COLO668 (cell line): ENCODE measurements at regions not wholly inside any gene's neighbourhood (a gene's known extent, or its start where the extent isn't known, plus 50 kb on each side); places are given as distances from the start of the nearest gene placed in this dataset.
"Not testable (repeated sequence)": the region's sequence is repeated elsewhere in the genome, so short reads cannot be mapped to it uniquely, and the experiment has no call there.

ENCODE experiments used
- DNase-seq: peaks from one replicate; lab custom pipeline; 2025; ENCODE audit not compliant: unreplicated experiment; lab: John Stamatoyannopoulos, UW

DNA sequence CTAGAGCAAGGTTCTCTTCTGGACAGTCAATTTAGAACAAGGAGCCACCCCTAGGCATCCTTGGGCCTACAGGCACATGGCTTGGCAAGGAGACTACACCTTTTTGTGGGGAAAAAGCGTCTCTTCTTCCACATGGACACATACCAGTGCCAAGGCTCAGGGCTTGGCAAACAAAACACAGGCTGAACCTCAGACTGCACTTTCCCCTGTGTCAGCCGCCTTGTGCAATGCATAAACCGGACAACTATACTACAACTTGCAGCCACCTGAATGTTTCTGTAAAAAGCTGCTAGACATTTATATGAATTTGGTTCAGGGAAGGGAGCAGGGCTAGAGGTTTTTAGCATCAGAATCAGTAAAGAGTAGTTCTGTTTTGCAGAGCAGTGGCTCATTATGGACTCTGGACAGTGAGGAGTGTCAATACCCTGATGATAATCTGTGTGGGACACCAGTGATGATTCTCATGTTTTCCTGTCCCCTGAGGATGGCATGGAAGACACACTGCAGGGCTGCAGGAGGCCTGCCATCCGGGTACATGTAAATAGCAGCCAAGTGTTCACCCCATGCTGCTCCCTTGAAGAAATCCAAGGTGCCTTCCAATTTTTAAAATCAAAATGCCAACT, 118.9 kb downstream of the GATA3 start:
- DNase-seq: no peak

DNA sequence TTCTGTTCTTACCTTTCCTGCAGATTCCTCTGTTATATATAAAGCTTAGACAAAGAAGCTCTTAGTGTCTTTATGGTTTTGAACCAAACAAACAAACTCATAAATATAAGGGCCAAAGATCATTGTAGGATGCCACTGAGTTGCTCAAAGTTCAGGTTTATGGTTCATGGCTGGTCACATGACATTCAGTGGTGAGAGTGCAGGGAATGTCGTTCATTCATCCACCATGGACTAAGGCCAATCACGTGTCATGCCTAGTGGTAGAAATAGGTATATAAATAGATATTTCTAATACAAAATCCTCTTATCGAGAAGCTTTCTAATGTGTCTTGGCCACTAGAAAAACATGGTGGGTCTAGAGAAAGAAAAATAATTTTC, 119.4 kb downstream of the GATA3 start:
- no peak for DNase-seq

DNA sequence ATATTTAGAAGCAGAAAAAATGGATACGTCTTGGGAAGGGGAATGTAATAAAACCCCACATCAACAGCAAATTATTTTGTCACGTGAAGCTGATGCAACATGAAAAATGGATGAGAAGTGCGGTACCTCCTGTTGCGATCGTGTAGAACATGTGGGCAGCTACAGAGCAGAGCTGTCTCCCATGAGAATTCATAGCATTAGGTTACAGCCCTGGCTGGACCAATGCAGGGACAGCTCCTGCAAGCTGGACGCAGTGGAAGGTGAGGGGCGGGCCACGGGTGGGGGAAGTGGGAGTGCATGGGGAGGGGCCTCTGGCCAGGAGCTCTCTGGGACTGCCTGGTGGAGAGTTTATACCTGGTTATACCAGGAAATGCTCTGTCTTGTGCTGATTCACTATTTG, 120.3 kb downstream of the GATA3 start:
- DNase-seq: no peak

DNA sequence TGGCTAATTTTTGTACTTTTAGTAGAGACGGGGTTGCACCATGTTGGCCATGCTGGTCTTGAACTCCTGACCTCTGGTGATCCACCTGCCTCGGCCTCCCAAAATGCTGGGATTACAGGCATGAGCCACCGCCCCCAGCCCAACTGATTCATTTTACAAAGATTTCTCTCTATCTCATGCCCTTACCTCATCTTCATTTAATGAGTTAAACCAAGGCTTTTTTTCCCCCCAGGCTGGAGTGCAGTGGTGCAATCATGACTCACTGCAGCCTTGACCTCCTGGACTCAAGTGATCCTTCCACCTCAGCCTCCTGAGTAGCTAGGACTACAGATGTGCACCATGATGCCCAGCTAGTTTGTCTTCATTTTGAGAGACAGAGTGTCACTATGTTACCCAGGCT, 123.0 kb downstream of the GATA3 start:
- DNase-seq: not testable (repeated sequence)

DNA sequence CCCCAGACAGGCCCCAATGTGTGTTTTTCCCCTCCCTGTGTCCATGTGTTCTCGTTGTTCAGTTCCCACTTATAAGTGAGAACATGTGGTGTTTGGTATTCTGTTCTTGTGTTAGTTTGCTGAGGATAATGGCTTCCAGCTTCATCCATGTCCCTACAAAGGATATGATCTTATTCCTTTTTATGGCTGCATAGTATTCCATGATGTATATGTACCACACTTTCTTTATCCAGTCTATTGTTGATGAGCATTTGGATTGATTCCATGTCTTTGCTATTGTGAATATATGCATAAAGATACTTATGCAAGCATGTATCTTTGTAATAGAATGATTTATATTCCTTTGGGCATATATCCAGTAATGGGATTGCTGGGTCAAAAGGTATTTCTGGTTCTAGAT, 125.3 kb downstream of the GATA3 start:
- DNase-seq: not testable (repeated sequence)

DNA sequence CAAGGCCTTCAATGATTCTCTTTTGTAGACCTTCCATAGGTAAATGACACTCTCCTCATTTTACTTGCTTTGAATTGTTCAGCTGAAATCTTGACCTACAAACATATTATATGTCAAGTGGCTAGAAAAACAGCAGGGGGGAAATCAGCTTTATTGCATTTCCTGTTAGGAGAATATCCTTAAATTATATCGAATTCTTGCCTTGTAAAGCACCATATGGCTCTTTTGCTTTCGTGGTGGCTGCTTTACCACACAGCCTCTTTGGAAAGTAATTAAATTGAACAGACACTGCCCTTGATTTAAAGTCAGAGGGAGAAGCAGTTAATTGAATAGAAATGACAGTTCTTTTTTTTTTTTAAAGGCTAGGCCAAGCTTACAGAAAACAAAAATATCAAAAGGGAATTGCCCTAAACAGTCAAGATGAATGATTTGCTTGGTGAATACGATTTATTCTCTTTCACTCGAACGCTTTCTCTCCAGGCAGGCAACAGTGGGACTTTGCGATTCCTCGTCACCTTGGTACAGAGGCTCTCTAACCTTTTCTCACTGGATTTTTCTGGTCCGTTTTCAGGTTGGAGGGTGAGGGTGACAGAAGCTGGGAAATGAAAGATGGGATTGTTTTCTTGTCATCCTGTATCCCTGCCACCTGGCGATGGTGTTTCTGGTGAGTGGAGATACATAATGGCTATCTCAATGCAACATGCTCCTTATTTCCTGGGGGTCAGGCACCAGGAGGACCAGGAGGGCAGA, 126.0 kb downstream of the GATA3 start:
- no peak for DNase-seq

DNA sequence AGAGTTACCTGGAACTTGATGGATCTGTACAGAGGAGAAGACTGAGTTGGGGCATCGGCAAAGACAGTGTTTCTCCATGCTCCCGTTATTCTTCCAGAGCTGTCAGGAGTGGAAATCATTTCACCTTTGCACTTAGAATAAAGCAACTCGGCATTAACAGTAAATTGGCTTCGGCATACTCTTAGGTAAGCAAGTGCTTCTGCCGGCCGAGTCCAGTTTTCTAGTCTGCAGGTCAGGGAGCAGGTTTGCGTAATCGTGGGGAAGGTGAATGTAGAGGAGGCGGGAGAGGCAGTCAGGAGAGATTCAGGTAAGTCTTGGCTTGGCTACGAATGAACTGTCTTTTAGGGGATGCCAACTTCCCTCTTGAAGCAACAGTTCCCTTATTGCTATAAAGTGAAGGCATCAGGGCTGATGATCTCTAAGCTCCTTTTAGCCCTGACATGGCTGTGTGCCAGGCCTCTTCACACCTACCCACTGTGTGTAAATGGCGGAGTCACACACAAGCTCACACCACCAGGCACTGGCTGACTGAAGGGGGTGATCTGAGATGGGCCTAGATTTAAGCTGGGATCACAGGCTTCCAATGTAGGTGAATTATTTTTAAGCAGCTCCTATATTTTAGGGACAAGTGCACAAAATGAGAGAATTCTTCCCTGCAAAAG, 127.1 kb downstream of the GATA3 start:
- DNase-seq: no peak

DNA sequence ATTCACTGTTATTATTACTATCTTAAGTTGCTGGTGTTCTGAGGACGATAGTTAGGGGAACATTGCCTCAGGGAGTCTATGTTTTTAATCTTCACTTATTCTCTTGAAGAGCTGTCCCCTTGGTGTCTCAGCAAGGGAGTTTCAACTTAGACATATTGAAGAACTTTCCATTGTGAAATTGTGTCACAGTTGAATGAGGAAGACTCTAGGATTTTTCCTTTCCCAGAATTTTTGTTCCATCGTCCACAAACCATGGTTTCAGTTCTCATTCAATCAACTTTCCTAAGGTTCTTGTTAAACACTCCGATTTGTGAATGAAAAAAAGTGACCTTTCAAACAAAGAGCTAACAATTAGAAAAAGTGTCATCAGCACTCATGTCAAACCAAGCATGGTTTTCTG, 128.3 kb downstream of the GATA3 start:
- no peak for DNase-seq

DNA sequence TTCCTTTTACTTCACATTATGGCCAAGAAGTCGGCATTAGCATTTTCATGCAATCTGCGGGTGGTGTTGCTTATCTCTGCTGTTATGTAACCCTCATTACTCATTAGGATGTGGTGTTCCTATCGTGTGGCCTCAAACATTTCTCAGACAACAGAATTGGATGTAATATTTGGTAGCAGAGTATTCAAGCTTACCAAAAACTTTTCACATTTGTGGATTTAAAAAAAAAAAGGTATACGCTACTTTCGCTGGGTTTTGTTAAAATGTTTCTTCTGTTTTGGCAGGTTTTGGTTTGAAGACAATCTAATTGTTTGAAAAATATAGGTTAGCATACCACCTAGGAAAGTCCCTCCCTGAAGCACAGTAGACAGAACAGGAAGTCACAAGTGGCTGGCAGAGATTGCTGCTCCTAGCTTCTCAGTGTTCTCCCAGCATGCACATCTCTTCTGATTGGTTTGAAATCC, 128.8 kb downstream of the GATA3 start:
- no peak for DNase-seq

DNA sequence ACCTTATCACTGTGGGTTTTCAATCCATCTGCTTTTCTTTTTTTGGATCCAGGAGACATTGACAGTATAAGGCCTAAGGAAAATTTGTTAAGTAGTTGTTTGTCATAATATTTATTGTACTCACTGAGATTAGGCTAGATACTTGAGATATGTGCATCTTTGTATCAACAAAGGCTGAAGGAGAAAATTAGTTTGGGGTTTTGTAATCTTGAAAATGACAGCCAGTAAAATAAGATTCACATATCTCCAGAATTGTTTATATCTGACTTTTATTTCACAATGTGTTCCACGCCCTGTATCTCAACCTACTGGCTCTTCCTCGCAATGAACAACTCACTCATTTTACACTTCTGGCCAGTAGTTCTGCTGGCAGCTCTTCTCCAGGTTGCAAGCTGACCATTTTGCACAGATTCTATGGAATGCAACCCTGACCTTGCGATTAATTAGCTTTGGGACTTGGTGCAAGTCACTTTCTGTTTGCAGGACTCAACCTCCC, 132.7 kb downstream of the GATA3 start:
- no peak for DNase-seq

DNA sequence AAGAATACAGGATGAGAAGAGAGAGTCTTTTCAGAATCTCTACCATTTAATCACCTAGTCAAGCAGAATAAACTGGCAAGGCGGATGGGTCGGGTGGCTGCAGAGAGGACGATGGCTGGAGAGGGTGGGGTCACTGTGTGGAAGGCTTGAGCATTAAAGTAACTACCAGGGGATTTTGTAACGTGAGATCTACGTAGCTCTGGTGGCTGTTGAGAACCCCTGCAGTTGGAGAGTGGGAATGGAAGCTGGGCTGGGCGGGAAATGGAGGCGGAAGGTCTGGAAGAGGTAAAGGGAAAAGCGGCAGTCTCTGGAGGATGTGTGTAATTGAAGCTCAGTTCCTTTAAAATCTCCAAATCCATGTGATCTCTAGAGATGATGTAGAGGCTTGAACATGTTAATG, 135.0 kb downstream of the GATA3 start:
- no peak for DNase-seq

DNA sequence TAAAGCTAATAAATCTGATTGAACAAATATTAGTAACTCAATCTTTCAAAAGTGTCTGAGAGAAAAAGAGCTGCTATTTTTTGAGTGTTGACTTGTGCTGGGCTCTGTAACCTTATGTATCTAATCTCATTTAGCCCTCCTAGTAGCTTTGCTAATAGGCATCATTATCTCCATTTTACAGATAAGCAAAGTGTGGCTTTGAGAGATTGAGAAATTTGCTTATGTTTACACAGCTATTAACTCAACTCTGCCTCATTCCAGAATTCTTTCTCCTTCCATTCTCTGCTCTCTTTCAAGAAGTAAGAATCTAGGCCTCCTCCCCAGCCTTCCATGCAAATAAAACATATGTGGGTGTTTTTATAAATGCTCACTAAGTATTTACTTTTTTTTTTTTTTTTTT, 137.8 kb downstream of the GATA3 start:
- no peak for DNase-seq

DNA sequence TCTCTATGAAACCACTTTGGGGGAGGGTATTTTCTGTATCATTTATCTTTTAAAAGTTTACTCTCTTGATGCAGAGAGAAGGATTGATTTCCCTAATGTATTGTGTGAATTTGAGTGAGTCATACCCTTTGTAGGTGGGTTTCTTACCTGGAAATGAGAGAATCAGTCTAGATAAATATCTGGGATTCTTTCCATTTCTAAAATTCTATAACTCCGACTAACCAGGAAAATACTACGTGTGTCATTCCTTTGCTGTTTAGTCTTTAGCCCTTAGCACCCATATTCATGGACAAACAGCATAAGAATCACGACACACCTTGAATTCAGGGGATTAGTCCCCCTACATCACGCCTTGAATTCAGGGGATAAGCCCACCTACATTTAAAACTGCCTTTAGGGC, 139.1 kb downstream of the GATA3 start:
- DNase-seq: no peak

DNA sequence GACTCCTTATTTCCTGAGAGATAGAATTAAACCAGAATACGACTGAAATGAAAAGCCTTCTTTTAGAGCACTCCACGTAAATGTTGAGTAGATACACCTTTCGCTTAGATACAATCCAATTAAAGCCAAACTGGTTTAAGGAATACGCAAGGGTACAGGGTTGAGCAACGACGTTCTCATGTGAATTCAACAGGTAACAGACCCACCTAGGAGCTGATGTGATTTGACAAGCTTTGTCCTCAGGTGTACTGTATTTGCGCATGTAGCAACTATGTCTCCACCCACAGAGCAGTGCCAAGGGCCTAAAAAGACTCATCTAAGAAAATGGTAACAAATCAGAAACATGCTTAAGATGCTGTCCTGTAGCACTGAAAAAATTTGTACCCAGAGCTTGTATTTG, 139.6 kb downstream of the GATA3 start:
- no peak for DNase-seq

DNA sequence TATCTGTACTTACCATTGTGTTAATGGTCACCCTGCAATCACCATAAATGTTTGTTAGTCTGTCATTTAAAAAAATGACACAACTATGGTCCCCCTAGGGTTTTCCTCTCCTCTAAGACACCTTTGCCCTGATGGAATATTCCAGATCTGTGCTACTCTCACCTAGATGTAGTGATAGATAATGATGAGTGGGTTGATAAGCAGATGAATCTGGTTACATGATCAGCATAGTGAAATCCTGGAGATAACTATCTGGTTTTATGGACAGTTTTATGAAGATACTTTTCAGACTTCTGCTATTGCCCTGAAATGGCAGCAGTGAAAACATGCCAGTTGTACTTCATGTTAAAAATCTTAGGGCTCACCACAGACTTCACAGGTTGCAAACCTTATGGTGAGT, 152.4 kb downstream of the GATA3 start:
- no peak for DNase-seq

DNA sequence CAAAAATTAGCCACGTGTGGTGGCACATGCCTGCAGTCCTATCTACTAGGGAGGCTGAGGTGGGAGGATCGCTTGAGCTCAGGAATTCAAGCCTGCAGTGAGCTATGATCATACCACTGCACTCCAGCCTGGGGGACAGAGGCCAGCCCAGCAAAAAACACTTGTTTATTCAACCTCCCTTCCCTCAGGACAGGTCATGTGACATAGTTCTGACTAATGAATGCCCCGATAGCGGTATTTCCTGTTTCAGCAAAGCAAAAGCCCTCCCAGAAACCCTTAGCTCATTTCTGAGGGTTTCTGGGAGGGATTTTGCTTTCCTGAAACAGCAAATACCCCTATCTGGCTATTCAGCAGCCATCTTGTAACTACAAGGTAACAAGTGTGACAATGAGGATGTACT, 157.1 kb downstream of the GATA3 start:
- DNase-seq: no peak

DNA sequence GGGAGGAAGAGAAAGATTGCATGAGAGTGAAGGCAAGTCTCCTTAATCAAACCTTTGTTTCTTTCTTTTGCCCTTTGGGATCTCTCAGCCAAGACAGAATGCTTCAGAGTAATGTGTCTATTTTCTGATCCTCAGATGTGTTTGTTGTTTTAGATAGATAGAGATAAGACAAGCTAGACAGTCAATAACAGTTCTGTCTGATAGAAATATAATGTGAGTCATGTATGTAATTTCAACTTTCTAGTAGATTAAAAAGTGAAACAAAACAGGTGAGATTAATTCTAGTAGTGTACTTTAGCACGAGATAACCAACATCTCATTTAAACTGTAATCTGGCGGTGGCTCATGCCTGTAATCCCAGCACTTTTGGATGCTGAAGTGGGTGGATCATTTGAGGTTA, 159.2 kb downstream of the GATA3 start:
- DNase-seq: no peak

DNA sequence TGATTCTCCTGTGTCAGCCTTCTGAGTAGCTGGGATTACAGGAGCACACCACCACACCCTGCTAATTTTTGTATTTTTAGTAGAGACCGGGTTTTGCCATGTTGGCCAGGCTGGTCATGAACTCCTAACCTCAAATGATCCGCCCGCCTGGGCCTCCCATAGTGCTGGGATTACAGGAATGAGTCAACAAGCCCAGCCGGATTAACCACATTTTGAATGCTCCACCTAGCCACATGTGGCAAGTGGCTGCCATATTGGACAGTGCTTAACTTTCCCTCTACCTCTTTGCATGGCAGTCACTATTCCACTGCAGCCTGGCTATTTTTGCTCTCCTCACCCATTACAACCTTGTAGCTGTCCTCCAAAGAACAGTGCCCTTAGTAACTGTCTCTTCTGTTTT, 160.1 kb downstream of the GATA3 start:
- no peak for DNase-seq

DNA sequence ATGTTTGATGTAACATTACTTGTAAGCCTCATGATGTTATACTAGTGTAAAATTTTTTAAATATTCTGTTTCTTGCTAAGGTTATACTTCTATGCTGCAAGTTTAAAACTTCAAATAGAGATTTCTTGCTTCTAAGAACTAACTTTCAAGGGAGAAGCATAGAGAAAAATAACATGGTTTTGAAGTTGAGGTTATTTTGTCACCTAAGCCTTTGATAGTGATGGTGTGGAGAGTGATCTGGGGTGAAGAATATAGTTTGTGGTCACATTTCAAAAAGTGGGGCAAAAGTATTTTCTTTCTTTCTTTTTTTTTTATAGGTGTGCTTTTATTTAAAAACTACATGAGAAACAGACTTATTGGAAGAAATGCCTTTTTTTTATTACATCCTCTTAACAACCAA, 162.4 kb downstream of the GATA3 start:
- no peak for DNase-seq

DNA sequence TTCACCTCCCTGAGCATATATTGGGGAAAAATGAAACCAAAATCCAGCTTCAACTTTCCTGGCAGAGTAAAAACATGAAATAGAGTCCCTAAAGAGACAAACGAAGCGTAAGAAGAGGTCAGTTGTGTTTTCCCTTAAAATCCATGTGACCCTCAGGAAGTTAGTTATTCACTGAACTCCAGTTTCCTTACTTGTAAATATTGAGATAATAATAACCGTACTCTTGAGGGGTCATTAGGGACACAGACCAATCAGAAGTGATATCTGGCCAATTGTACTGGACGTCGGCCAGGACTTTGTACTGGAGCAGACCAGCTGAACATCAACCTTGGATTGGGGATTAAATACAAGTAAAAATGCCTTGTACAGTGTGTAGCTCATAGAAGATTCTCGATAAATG, 167.0 kb downstream of the GATA3 start:
- no peak for DNase-seq

DNA sequence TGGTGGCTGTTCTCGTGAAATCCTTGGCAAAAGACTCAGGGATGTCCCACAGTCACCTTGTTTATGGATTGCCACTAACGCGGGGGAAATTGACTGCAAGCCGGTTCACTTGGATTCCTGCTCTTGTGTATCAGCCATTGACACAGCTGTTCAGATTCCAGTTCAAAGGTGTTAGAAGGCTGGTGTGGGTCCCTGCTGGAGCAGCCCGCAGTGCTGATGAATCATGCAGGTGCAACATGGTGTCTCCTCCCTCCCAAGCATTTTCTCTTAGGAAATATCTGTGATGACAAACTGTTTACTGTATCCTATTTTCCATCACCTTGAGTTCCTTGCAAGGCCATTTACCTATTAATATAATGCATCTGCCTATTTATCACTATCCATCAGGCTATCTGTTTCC, 170.1 kb downstream of the GATA3 start:
- DNase-seq: no peak

DNA sequence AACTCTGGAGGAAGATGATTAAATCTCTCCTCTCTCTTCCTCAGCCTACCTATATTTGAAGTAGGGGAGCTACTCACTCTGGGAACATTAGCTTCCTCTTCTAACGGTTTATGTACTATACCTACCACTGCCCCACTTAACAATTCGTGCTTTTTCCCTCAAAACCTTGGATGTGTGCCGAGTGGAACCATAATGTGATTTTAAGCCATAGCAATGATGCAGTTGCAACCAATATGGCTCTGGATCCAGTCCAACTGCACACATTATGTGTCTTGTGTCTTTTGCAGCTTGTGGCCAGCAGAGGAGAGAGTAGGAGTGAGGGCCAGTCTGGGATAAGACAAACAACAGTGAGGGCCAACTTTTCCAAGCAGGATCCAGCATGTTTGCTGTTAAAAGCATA, 170.7 kb downstream of the GATA3 start:
- DNase-seq: no peak
